Neural crest cell (in vitro differentiated cells): ENCODE measurements at regions not wholly inside any gene's neighbourhood (a gene's known extent, or its start where the extent isn't known, plus 50 kb on each side); places are given as distances from the start of the nearest gene placed in this dataset.

Experiments used
- DNase-seq: peaks from one replicate; pipeline ENCODE4 v3.0.0; 2021; ENCODE audit warnings: low read depth, mixed read lengths, low spot score
- H3K27ac Mint-ChIP-seq: one replicate; pipeline ENCODE4 v1.8.0; 2021; ENCODE audit warnings: mild to moderate bottlenecking, mixed read lengths; ENCODE audit not compliant: unreplicated experiment
- H3K27me3 Mint-ChIP-seq: 2 replicates; pipeline ENCODE4 v1.8.0; 2021; ENCODE audit warnings: low read depth, mild to moderate bottlenecking, mixed read lengths
- H3K36me3 Mint-ChIP-seq: 2 replicates; pipeline ENCODE4 v1.8.0; 2021; ENCODE audit warnings: low read depth, mild to moderate bottlenecking, mixed read lengths
- H3K4me1 Mint-ChIP-seq: 2 replicates; pipeline ENCODE4 v1.8.0; 2021; ENCODE audit warnings: mixed read lengths
- H3K4me3 Mint-ChIP-seq: one replicate; pipeline ENCODE4 v1.8.0; 2021; ENCODE audit warnings: mild to moderate bottlenecking, mixed read lengths
- H3K9me3 Mint-ChIP-seq: 2 replicates; pipeline ENCODE4 v1.8.0; 2021; ENCODE audit warnings: mixed read lengths
- TF ChIP-seq, protein P1 (sequence below): fragments of 200-600 bp; sonication (generic); conservative IDR thresholded peaks from 2 replicates; pipeline ENCODE4 v1.5.0; 2021; ENCODE audit warnings: antibody characterized with exemption, mild to moderate bottlenecking

DNA sequence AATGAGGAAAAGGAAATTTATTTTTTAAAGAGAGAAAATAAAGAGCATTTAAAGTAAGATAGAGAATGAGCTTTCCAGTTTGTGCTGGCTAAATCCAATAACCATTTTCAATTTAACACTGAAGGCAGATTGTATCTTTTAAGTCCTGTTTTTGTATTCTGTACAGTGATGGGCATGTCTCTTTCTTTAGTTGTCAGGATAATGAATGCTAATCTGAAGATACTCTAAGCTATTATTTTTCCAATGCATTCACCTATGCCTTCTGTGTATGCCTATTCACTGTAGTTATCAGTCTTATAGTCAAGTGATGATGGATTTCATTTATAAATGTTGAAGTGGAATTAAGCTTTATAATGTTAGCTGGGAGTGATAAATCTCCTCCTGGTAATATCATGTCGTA, 101.4 kb downstream of the DYNAP start:
- Mint-ChIP-seq H3K4me1 (no peaks in the 10 kb centered on the region), H3K36me3 (no peaks in the 10 kb centered on the region), H3K4me3 (no peak overlapping the region), H3K27ac (no peak overlapping the region), H3K27me3 (peaks cover 9% of the 10 kb centered on the region), H3K9me3 (peaks cover 5% of the 10 kb centered on the region)
- TF ChIP-seq, protein P1, sequence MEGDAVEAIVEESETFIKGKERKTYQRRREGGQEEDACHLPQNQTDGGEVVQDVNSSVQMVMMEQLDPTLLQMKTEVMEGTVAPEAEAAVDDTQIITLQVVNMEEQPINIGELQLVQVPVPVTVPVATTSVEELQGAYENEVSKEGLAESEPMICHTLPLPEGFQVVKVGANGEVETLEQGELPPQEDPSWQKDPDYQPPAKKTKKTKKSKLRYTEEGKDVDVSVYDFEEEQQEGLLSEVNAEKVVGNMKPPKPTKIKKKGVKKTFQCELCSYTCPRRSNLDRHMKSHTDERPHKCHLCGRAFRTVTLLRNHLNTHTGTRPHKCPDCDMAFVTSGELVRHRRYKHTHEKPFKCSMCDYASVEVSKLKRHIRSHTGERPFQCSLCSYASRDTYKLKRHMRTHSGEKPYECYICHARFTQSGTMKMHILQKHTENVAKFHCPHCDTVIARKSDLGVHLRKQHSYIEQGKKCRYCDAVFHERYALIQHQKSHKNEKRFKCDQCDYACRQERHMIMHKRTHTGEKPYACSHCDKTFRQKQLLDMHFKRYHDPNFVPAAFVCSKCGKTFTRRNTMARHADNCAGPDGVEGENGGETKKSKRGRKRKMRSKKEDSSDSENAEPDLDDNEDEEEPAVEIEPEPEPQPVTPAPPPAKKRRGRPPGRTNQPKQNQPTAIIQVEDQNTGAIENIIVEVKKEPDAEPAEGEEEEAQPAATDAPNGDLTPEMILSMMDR: no peak
- DNase-seq: no peak

- H3K9me3 Mint-ChIP-seq: peaks cover 5% of the 10 kb centered on the region
- no peak for DNase-seq
- no peaks in the 10 kb centered on the region for H3K36me3 Mint-ChIP-seq
- no peak overlapping the region for H3K27ac Mint-ChIP-seq
- H3K4me3 Mint-ChIP-seq: no peak overlapping the region
- H3K27me3 Mint-ChIP-seq: peaks cover 9% of the 10 kb centered on the region
- H3K4me1 Mint-ChIP-seq: peaks cover 7% of the 10 kb centered on the region
- TF ChIP-seq, protein P1: no peak
Observed at GRCh38 chr18:54696616-54697293, 105.7 kb downstream of the DYNAP start.

GRCh38 chr18:54700580-54700979, 109.5 kb downstream of the DYNAP start:
- no peak overlapping the region for H3K4me3 Mint-ChIP-seq
- H3K36me3 Mint-ChIP-seq: no peaks in the 10 kb centered on the region
- no peak for DNase-seq
- no peak overlapping the region for H3K27ac Mint-ChIP-seq
- H3K4me1 Mint-ChIP-seq: peaks cover 7% of the 10 kb centered on the region
- TF ChIP-seq, protein P1: no peak
- peaks cover 9% of the 10 kb centered on the region for H3K27me3 Mint-ChIP-seq
- no peaks in the 10 kb centered on the region for H3K9me3 Mint-ChIP-seq

- Mint-ChIP-seq H3K9me3 (peaks cover 7% of the 10 kb centered on the region), H3K27me3 (no peaks in the 10 kb centered on the region), H3K4me3 (no peak overlapping the region), H3K36me3 (no peaks in the 10 kb centered on the region), H3K27ac (no peak overlapping the region), H3K4me1 (peaks cover 7% of the 10 kb centered on the region)
- TF ChIP-seq, protein P1: no peak
- DNase-seq: no peak
Observed at GRCh38 chr18:54702686-54703085, 111.6 kb downstream of the DYNAP start.

GRCh38 chr18:54710074-54710899, 118.0 kb upstream of the RAB27B start:
- TF ChIP-seq, protein P1: no peak
- H3K27me3 Mint-ChIP-seq: no peaks in the 10 kb centered on the region
- peaks cover 7% of the 10 kb centered on the region for H3K9me3 Mint-ChIP-seq
- no peak overlapping the region for H3K27ac Mint-ChIP-seq
- no peak overlapping the region for H3K4me3 Mint-ChIP-seq
- DNase-seq: no peak
- H3K36me3 Mint-ChIP-seq: no peaks in the 10 kb centered on the region
- no peaks in the 10 kb centered on the region for H3K4me1 Mint-ChIP-seq
